ENCODE measurements at regions not wholly inside any gene's neighbourhood (a gene's known extent, or its start where the extent isn't known, plus 50 kb on each side); places are given as distances from the start of the nearest gene placed in this dataset.
"Not testable (repeated sequence)": the region's sequence is repeated elsewhere in the genome, so short reads cannot be mapped to it uniquely, and the experiment has no call there.

DNA sequence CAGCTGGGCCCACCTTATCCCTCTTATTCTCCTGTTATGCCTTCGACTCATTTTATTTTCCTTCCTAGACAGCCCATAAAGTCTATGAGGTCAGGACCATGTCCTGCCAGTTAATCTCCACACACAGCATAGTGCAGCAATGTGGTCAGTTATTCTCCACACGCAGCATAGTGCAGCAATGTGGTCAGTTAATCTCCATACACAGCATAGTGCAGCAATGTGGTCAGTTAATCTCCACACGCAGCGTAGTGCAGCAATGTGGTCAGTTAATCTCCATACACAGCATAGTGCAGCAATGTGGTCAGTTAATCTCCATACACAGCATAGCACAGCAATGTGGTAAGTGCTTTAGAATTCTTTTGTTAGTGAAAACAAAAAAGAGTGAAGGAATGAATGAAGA, 77.8 kb downstream of the TEX36 start:
- no peak for DNase-seq

DNA sequence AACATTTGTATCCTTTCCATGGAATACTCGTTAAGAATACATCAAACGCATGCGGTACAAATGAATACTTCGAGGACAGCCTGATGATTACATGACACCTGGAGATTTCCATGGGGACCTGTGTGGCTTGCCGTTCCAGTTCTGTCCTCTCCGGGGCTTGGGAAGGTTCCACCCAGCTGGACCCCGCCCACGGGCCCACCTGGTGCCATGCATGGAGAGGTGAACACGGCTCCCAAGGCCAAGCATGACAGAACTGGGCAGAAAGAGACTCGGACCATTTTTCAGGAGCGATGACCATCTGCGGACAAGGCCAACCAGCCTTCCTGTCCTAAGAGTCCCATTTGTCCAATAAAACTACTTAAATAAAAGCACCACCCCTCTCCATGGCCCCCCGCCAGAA, 80.1 kb downstream of the TEX36 start:
- DNase-seq: no peak

DNA sequence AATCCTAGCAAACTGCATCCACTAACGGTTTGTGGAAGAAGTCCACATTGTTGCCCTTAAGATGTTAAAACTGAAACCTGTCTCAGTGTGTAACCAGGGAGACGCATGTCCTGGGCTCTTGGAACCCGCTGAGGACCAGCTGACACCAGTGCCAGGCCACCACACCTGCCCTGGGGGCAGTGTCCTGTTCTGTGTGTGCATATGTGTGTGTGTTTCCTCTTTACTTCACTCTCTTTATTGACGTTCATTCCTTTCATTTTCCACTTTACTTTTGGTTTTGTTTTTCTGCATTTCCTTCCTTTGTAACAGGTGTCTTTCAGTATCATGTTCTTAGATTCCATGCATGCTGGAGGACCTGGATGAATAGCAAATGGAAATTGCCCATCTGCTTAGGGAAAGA, 83.8 kb downstream of the TEX36 start:
- no peak for DNase-seq

DNA sequence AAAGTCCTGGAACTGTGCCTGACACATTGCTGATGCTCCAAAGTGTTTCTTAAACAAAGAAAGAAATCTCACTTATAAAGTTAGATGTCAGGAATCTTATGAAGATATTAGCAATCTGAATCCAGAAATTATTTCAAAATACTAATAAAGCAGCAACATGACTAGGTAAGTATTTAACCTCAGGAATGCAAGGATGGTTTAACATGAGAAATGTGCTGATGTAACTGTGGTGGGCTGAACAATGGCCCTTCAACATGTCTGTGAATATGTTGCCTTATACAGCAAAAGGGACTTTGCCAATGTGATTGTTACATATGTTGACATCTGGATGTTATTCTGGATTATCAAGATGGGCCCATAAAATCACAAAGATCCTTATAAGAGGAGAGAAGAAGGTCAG, 87.1 kb downstream of the TEX36 start:
- no peak for DNase-seq

DNA sequence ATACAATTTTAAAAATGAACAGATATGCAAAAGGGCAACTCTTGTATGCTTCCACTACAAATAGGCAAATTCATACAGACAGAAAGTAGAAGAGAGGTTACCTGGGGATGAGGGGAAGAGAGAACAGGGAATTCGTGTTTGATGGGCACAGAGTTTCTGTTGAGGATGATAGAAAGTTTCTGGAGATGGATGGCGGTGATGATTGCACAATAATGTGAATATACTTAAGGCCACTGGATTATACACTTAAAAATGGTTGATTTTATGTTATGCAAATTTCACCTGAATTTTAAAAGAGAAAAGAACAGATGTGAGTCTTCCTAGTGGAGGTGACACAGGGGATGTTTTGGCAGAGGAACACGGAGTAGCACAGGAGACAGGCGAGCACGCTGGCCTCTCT, 89.3 kb downstream of the TEX36 start:
- DNase-seq: no peak

DNA sequence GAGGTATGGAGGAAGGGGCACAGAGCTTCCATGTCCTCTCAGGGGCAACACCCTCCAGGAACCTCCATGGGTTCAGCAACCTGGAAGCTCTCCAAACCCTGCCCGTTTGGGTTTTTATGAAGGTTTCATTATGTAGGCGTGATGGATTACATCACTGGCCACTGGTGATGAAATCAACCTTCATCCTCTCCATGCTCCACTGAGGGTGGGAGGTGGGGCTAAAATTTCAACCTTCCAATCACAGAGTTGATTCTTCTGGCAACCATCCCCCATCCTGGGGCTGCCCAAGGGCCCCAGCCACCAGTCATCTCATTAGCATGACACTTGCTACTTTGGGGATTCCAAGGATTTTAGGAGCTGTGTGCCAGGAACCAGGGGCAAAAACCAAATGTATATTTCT, 90.1 kb downstream of the TEX36 start:
- no peak for DNase-seq

DNA sequence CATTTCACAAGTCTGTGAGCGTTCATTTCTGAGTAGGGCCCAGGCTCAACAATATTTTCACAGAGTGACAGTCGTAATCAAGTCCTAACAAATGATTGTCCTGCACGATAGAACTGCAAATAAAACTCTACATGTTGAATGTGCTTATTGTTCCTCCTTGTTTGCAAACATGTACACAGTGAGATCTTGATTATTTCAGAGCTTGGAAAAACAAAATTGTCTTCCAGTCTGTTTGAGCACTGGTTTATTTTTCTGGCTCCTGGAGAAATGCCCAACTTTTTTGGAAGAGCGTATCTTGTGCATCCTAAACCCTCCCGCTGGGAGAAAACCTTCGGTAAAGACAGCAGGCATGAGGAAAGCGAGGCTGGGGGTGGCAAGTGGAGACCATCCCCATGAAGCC, 91.1 kb downstream of the TEX36 start:
- DNase-seq: no peak

DNA sequence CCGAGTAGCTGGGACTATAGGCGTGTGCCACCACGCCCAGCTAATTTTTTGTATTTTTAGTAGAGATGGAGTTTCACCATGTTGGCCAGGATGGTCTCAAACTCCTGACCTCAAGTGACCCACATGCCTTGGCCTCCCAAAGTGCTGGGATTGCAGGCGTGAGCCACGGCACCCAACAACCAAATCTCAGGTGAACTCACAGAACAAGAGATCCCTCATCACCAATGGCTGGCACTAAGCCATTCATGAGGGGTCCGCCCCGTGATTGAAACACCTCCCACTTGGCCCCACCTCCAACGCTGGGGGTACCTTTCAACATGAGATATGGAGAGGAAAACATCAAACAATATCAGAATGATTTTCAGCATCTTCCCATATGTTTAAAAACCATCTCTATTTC, 94.2 kb downstream of the TEX36 start:
- not testable (repeated sequence) for DNase-seq

DNA sequence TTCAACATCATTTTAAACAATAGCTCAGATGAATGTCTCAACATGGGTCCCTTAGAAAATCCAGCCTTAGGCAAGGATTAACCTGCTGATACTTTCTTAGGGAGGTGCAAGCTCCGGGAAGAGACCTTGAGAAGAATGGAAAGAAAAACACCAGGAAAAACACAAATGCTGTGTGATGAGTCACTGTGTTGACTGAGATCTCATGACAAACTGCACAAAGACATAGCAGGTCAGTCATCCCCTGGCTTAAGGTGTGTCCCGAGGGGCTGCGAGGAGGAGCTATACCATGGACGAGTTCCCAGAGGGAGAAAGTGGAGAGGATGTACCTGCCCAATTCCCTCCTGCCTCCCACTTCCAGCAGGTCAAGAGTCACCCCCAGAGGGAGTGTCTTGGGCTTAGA, 98.0 kb downstream of the TEX36 start:
- DNase-seq: no peak

DNA sequence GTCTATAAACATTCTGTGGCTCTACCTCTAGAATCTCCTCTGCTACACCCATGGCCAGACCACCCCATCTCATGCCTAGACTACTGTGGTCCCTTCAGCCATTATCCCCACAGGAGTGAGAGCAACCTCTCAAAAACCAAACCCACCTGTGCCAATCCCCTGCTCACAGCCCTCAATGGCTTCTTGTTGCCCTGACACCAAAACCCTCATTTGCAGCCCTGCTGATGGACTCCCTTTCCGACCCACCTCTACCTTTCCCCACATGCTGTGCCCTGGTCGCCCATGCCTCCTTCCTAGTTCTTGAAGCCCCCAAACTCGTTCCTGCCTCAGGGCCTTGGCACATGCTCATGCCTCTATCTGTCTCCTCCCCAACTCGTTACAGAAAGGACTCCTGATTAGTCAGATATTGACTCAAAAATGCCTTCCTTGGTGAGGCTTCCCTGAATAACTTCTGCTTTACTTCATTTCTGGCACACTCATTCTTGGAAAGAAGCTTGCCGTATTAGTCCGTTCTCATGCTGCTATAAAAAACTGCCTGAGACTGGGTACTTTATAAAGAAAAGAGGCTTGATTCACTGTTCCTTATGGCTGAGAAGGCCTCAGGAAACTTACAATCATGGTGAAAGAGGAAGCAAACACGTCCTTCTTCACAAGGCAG, 104.2 kb downstream of the TEX36 start:
- no peak for DNase-seq

DNA sequence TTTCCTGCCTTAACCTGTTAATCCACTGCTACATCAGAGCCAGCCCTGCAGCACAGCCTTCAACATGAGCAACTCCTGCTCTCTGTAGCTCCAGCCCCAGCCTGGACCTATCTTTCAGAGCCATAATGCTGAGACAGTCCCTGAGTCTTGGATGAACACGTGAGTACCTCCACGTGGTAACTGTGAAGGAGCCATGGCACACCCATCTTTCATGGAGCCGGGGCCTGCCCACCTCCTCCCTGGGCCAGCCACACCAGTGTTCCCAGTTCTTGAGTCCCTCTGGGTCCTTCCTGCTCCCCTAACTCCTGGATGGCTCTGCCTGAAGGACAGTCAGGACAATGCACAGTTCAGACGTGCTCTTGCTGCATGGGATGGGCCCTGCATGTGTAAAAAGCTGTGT, 107.1 kb downstream of the TEX36 start:
- no peak for DNase-seq

DNA sequence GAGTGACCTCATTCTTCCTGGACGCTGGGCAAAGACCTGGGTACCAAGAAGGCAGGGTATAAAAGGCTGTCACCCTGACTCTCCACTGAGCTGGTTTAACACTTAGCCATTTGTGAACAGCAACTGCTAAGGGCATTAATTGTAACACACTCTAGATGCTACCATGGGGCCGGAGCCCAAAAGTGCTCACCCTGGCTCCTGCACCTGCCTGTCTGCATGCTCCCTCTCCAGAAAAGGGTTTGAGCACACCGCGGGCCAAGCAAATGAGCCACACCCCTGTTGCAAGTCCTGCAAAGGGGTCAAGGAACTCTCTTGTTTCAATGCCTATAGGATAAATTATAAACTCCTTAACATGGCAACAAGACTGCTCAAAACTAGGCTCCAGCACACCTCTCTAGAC, 114.8 kb downstream of the TEX36 start:
- no peak for DNase-seq

DNA sequence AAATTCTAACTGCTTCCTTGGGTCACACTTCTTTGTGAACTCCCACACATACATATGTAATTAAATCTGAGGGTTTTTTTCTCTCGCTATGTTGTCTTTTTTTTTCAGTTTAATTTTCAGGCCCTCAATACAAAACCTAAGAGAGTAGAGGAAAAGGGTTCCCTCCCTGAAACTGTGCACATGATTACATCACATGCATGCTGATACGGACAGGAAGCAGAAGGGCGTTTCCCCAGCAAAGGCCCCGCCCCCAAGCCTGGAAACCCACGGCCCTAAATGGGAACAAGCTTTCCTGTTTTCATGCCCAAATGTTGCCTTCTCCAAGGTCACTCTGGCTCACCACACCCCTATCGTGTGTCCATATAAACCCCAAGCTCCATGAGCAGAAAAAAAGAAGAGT, 115.4 kb downstream of the TEX36 start:
- no peak for DNase-seq

DNA sequence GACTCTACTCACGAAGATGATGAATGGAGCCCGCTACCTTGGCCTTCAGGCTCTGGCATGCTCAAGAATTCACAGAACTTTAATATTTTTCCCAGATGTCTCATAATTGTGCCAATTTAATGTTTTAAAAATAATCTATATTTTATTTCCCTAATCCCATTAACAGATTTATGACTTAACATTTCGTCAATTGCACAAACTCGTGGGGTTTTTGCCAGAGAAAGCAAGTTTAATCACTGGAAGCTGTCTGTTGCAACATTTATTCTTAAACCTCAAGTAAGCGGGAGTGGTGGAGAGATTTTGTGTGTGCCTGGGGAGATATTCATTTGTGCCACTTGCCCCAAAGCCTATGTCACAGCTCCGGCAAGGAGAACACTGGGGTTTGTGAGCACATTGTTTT, 117.9 kb downstream of the TEX36 start:
- no peak for DNase-seq

DNA sequence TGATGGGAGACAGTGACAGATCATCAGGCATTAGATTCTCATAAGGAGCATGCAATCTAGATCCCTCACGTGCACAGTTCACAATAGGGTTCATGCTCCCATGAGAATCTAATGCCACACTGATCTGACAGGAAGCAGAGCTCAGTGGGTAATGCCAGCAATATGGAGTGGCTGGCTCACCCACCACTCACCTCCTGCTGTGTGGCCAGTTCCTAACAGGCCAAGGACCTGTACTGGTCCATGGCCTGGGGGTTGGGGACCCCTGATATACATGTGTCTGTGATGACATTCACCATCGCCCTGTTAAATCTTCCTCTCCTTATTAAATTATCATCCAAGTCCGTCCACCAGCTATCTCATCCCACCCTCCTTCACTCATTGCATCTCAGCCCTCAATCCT, 118.4 kb downstream of the TEX36 start:
- no peak for DNase-seq

DNA sequence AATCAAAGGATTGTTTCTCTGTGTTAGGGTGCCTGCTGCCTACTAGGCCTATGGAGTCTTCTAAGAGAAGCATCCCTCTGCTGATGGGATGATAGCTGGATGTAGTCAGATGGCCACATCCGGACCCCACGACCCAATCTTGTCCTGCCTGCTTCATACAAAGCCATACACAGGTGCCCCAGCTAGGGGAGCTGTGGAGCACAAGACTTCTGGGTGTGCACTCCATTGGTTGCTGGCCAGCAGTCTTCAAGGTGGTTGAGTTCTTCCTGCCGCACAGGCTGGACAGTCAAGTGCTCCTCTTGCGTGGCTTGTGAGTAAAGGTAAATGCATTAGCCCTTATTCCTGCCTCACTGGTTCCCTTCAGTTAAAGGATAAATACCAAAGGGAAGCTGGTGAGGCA, 120.2 kb downstream of the TEX36 start:
- DNase-seq: no peak

DNA sequence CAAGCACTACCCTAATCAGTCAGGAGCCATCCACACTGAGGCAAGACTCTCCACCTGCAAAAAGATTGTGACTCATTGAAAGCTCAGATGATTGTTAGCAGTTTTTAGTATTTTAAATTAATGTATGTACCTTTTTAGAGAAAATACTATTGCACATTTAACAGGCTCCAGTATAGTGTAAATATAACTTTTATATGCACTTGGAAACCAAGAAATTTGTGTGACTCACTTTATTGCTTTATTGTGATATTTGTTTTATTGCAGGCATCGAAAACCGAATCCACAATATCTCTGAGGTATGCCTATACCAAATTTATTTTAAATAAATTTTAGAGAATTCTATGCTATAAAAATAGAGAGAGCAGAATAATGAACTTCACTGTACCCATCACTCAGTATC, 122.0 kb downstream of the TEX36 start:
- no peak for DNase-seq

DNA sequence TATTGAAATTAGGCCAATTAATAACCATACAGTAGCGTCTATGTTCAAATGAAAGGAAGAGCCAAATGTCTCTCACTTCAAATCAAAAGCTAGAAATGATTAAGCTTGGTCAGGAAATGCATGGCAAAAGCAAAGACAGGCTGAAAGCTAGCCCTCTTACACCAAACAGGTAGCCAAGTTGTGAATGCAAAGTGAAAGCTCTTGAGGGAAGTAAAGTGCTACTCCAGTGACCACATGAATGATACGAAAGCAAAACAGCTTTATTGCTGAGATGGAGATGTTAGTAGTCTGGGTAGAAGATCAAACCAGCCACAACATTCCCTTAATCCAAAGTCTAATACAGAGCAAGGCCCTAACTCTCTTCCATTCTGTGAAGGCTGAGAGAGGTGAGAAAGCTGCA, 123.8 kb downstream of the TEX36 start:
- DNase-seq: no peak

DNA sequence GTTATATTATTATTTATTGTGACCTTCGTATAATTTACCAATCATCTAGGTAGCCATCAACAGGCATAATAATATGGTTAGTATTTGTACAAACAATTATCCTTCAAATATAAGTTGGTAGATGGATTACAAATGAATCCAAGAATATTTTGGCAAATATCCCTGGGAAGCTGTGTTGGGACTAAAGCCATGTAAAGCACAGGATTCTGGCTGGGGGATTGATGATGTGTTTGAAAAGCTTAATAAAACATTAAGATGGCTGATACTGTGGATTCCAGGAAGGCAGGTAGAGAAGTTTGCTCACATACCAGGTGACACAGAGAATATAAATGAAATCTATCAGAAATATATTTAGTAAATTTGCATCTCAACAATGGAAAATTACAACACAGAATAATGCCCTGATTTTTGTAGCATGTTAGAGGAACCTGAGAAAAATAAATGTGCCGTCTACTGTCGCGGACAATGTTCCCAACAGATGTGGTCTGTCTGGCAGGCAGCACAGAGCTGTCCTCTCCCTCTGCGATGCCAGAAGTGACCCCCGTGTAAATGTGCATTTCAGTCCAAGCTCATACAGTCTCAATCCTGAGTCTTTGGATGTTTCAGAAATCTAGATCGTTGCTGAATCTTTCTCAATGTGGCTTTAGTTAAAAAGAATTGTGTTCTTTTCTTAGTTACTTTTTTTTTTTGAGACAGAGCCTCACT, 125.0 kb downstream of the TEX36 start:
- no peak for DNase-seq

DNA sequence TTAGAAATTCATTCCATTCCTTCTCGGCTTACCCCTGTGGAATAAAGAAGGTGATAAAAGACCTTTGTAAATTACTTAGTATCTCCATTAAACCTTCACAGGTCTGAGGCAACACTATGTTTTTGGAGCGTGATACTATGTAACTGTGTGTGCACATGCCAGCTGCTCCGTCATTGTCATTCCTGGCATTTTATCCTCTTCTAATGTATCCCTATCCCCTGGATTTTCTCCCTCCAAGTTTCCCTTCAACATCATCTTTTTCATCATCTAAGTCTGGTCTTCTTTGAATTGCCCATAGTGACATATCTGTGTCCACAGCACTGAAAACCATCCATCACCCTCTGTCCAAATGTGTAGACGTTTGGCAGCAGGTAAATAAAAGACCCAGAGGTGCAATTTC, 125.7 kb downstream of the TEX36 start:
- DNase-seq: no peak

DNA sequence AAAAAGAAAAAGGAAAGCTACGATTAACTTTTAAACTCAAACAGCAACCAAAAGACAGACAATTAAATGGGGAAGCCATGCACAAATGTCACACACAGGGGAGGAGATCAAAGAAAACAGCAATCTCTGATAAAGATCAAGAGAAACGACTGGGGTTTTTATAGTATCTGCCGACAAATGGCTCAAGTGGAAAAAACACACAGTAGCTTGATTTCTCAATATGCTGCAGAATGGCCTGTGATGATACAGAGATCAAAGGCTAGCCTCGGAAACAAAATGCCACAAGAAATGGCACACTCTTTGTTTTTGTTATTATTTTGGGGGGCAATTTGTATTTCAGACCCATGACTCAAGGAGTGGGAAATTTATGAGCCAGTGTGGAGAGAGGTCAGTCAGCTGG, 126.1 kb downstream of the TEX36 start:
- DNase-seq: no peak

DNA sequence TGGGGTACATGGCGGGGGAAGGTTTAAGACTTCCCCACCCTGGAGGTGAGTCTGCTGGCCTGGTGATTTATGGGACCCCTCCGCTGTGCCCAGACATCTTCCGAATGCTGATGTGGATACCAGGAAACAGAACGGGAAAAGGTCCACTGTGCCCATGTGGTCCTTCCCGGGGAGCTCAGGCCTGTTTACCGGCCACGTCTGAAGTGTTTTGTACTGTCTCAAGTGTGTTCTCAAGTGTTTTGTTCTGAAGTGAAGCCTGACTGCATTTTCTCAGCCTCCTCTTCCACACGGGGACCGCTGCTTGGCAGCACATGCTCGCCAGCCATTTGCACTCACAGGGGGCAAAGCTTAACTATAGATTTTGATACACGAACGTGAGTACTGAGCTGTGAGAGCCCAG, 127.2 kb downstream of the TEX36 start:
- no peak for DNase-seq

DNA sequence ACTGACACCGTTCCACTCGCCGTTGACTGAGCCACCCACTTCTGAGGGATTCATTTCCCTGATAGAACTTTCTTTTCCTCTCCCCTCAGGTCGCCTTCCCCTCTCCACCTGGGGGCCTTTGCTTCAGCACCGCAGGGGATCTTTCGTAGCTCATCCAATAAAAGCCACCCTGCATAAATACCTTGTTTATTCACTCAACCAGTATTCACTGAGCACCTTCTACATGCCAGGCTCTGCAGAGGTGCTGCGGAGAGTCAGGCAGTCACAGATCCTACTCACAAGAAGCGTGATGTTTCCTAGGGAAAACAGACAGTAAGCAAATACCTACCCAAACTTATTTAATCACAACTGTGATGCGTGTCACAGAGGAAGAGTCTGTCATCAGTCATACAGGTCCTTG, 127.7 kb downstream of the TEX36 start:
- no peak for DNase-seq

DNA sequence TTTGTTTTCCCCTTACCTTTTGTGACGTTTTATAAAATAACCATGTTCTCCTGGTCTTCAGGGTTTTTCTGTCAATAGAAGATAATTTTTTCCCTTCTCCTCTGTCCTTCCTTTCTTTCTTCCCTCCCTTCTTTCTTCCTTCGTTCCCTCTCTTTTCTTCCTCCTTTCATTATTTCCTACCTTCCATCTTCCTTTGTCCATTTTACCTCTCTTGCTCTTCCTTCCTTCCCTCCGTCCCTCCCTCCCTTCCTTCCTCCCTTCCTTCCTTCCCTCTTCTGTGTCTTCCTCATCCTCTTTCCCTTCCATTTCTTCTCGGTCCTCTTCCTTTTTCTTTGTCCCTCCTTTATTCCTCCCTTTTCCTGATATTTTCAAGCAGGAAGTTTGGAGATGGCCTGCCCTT, 128.2 kb downstream of the TEX36 start:
- DNase-seq: no peak

DNA sequence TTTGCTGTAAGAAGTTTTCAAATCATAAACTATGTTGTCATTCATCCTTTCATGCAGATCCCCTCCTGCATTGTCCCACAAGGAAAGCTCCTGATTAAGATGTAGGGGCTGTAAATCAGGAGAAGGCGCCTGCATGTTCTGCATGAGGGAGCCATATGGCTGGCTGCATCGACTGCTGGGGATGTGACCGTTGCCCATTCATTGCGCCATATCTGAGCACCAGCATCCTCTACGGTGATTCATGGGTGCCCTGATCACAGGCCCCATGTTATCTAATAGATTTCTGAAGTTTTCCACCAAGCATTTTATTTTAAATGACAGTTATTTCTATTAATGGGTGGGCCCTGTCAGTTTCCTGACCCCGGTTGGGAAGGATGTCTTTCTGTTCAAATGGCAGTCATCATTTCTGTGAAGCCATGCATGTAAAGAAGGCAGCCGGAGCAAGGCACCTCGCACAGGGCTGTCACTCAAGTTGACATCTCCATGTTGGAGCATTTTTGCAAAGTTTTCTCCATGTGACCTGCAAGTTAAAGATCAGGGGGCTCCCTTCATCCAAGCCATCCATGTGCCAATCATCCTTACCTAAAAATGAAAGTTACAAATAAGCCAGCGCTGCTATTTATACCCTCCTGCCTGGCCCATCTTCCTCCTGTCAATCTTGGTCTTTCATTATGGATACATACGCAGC, 128.8 kb downstream of the TEX36 start:
- DNase-seq: no peak
